Effector CD8-positive, alpha-beta T cell (primary cell): ENCODE measurements at regions not wholly inside any gene's neighbourhood (a gene's known extent, or its start where the extent isn't known, plus 50 kb on each side); places are given as distances from the start of the nearest gene placed in this dataset.
"Not testable (repeated sequence)": the region's sequence is repeated elsewhere in the genome, so short reads cannot be mapped to it uniquely, and the experiment has no call there.

Source experiments
- DNase-seq: peaks from one replicate; lab custom pipeline; 2025; lab: John Stamatoyannopoulos, UW

DNA sequence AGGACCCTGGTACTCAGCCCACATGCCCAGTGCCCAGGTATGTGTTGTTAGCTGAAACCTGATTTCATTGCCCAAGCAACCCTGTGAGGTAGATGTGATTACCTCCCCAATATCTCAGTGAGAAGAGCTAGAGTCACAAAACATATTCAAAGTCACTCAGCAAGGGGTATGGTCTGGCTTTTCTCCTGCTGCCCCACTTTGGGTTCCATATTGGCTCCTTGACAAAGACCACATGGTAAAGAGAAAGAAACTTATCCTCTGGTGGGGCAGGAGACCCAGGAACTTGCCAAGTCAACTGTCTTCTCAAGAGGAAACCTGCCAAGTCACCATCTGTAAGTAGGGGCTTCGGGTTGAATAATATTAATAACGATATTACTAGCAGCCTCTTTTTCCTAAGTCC, 148.3 kb upstream of the LMCD1 start:
- no peak for DNase-seq

GRCh38 chr3:8355346-8355745, 146.3 kb upstream of the LMCD1 start:
- DNase-seq = no peak

- DNase-seq = not testable (repeated sequence)
Observed at GRCh38 chr3:8356066-8356465, 145.6 kb upstream of the LMCD1 start.

DNA sequence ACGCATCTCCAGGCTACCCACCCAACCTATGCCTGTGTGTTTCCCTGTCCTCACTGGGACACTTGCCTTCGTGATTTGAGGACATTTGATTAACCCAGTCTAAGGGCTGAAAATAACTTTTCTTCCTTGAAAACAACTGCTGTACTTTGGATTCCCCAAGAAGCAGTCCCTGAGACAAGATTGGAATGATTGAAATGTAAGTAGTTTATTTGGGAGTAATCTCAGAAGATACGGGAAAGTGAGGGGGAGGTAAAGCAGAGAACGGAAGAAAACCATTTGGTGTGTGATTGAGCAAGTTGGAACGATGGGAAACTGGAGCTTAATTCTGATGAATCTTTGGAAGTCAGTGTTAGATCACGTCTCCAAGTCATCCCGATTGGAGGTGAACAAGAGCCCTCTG, 143.8 kb upstream of the LMCD1 start:
- no peak for DNase-seq

DNA sequence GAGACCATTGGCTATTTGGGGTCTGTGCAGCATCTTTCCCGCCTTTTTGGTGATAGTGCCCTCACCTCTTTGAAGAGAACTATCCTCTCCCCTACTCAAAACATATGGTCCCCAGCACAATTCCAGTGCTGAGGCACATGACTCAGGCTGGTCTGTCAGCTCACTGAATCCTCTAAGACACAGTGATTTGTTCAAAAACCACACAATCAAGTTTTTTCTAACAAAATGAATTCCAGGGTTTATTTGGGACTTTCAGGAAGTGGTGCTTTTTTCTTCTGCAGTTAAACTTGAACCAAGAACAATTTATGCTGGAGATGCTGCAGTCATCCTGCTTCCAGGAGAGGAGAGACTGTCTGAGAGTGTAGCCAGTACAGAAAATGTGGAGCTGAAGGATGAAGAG, 142.5 kb upstream of the LMCD1 start:
- DNase-seq = no peak

- no peak for DNase-seq
Observed at GRCh38 chr3:8363200-8363599, 138.4 kb upstream of the LMCD1 start.

DNA sequence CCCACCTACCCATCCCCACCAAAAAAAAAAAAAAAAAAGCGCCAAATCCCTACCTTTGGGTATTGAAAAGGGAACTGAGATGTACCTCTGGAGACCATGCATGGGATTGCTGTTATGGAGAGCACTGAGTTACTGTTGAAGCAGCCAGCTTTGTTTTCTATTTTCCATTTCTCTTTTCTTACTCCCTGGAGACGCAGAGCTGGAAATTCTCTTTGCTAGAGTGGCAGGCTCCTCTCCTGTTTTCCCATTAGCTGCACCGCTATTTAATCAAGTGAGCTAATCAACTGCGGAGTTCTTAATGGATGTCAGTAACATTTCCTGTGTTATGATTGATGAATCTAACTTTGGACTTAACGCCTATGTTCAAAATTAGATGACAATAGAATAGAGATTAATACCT, 136.1 kb upstream of the LMCD1 start:
- DNase-seq = no peak

DNA sequence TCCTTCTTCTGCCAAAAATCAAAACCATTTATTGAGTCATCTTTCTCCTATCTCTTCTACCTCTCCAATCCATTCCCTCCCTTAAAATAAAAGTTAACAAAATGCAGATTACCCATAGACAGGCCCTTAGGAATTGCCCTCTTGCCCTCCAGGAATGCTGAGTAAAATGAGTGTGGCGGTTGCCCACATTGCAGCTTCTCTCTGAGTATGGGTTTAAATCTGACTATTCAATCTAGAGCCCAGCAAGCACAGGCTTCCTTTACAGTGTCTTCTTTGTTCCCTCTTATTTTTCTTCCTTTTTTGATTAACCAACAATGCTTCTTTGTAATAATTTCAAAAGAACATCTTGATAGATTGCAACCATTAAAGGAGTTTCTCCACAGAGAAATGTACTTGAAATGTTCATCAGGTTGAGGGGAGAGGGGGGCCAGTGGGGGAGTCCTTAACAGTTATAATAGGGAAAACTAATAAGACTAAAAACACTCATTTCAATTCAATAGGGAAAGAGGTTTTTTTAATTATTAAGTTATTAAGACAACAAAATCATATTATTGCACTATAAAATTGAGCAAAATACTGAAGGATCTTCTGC, 135.3 kb upstream of the LMCD1 start:
- no peak for DNase-seq

DNA sequence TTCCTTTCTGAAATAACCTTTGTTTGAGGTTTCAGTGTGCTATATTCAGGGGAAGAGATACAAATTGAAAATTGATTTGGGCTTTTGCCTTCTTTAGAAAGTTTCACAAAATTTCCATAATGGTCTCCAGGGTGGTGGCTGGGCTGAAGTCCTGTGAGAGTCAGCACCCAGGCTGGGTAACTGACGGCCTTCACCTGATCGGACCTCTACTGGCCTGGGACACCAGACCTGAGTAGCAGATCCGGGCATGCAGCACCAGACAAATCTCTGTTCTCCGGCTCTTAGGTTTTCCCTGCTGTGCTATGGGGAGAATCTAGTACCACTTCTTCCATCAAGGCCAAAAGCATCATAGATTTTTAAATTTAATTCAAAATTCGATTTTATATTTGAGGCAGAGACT, 133.0 kb upstream of the LMCD1 start:
- DNase-seq = no peak

DNA sequence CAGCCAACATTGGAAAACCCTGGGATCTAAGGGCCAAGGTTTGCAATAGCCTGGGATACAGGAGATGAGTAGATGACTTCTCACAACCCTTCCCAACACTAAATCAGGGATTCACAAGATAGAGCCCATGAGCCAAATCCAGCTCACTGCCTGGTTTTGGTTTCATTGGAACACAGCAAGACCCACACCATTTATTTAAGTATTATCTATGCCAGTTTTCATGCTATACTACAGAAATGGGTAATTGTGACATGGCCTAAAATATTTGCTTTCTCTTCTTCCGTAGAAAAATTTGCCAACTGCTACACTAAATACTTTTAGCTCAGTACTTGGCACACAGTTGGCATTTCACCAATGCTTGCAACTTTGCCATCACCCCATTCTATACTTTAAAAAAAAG, 132.0 kb upstream of the LMCD1 start:
- DNase-seq = no peak

GRCh38 chr3:8371085-8371551, 130.5 kb upstream of the LMCD1 start:
- DNase-seq = no peak

GRCh38 chr3:8371960-8372463, 129.6 kb upstream of the LMCD1 start:
- no peak for DNase-seq

GRCh38 chr3:8380904-8381704, 120.5 kb upstream of the LMCD1 start:
- no peak for DNase-seq

DNA sequence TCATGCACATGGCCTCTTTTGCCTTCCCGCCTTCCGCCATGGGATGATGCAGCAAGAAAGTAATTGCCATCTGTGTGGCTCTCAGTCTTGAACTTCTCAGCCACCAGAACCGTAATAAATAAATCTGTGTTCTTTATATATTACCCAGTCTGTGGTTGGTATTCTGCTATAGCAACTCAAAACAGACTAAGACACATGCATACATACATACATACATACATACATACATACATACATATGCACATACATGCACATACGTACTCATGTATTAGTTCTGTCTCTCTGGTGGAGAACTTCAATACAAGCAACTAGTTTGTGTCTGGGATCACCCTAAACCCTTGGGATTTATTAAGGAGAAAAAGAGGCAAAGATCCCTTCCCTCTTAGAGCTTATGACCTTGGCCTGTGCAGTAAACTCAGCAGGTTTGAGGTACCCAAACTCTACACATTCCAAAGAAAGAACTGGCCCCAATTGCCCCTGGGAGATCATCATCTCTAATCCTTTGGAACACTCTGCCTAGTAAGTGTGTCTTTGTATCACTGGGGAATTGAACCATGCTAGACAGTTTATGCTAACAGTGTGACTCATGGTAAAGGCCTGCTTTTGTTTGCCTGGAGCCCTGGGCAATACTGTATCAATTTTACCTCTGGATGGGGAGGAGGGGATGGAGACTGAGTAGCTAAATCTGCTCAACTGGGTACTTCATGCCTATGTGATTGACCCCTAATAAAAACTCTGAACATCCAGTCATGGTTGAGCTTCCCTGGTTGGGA, 115.6 kb upstream of the LMCD1 start:
- DNase-seq = no peak

GRCh38 chr3:8387571-8387970, 114.1 kb upstream of the LMCD1 start:
- no peak for DNase-seq

DNA sequence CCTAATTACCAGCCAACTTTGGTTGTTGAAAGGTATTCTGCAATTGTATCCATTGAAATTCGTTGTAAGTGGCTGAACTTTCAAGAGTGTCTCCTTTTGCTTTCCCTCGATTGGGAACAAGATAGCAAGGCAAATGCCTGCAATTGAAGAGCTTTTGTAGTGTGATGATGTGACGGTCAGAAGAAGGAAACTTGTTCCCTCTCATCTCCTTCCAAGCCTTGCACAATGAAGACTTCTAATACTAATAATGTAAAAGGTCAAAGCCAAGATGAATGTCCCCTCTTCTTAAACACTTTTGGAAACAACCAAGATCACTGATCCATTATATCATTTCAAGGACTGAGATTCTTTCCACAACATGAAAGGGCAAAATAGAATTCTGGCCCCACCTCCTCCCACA, 101.9 kb upstream of the LMCD1 start:
- DNase-seq = no peak

DNA sequence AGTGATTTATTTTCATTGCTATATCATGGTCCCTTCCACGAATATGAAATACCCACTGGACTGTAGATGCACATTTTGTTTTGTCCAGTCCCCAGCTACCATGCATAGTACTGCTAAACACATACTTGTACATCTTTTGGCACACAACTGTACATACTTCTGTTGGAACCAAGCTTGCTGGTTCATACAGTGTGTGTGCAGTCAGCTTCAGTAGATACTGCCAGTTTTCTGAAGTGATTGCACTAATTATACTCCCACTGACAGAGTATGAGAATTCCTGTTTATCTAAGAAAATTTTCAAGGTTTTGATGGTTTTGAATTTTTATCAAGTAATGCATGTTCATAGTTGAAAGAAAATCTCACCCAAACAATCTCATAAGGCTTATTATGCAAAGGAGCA, 100.7 kb upstream of the LMCD1 start:
- no peak for DNase-seq

GRCh38 chr3:8403996-8404395, 97.6 kb upstream of the LMCD1 start:
- no peak for DNase-seq

- no peak for DNase-seq
Observed at GRCh38 chr3:8405144-8405543, 96.5 kb upstream of the LMCD1 start.

- no peak for DNase-seq
Observed at GRCh38 chr3:8406479-8406878, 95.1 kb upstream of the LMCD1 start.

GRCh38 chr3:8413337-8413926, 88.2 kb upstream of the LMCD1 start:
- no peak for DNase-seq

- no peak for DNase-seq
Observed at GRCh38 chr3:8416965-8417364, 84.7 kb upstream of the LMCD1 start.
